Ishikawa (cell line): ENCODE measurements at regions not wholly inside any gene's neighbourhood (a gene's known extent, or its start where the extent isn't known, plus 50 kb on each side); places are given as distances from the start of the nearest gene placed in this dataset.

Experiments used
- CEBPB ChIP-seq: IDR thresholded peaks from 2 replicates; pipeline ENCODE4 v1.6.1; 2012
- CREB1 ChIP-seq: IDR thresholded peaks from 2 replicates; pipeline ENCODE4 v1.6.1; 2012; ENCODE audit warnings: low read depth
- EGR1 ChIP-seq: IDR thresholded peaks from 2 replicates; pipeline ENCODE4 v1.6.1; 2012
- EP300 ChIP-seq: IDR thresholded peaks from 2 replicates; pipeline ENCODE4 v1.6.1; 2012; ENCODE audit warnings: borderline replicate concordance
- FOXM1 ChIP-seq: IDR thresholded peaks from 2 replicates; pipeline ENCODE4 v1.6.1; 2012; ENCODE audit warnings: low read depth, borderline replicate concordance
- NFIC ChIP-seq: IDR thresholded peaks from 2 replicates; pipeline ENCODE4 v1.6.1; 2012
- RAD21 ChIP-seq: IDR thresholded peaks from 2 replicates; pipeline ENCODE4 v1.6.1; 2012; ENCODE audit warnings: low read depth
- REST ChIP-seq: IDR thresholded peaks from 2 replicates; pipeline ENCODE4 v1.6.1; 2012; ENCODE audit warnings: low read depth, mild to moderate bottlenecking
- TAF1 ChIP-seq: IDR thresholded peaks from 2 replicates; pipeline ENCODE4 v1.6.1; 2012; ENCODE audit warnings: low read depth, mild to moderate bottlenecking
- TCF12 ChIP-seq: IDR thresholded peaks from 2 replicates; pipeline ENCODE4 v1.6.1; 2012; ENCODE audit warnings: low read depth
- TEAD4 ChIP-seq: IDR thresholded peaks from 2 replicates; pipeline ENCODE4 v1.6.1; 2012
- USF1 ChIP-seq: IDR thresholded peaks from 2 replicates; pipeline ENCODE4 v1.6.1; 2012
- YY1 ChIP-seq: IDR thresholded peaks from 2 replicates; pipeline ENCODE4 v1.6.1; 2012; ENCODE audit warnings: low read depth
- ZBTB7A ChIP-seq: IDR thresholded peaks from 2 replicates; pipeline ENCODE4 v1.6.1; 2012; ENCODE audit warnings: low read depth
- TF ChIP-seq, protein P1 (sequence below): IDR thresholded peaks from 2 replicates; pipeline ENCODE4 v1.6.1; 2012

- no peak for TF ChIP-seq EGR1
- no peak for TF ChIP-seq CEBPB
- TF ChIP-seq YY1, result no peak
- TF ChIP-seq CREB1, result no peak
- no peak for TF ChIP-seq EP300
- TF ChIP-seq RAD21, result no peak
- TF ChIP-seq NFIC, result no peak
- no peak for TF ChIP-seq ZBTB7A
- TF ChIP-seq TEAD4, result no peak
- no peak for TF ChIP-seq TCF12
- no peak for TF ChIP-seq REST
- TF ChIP-seq FOXM1, result no peak
- TF ChIP-seq, protein P1, sequence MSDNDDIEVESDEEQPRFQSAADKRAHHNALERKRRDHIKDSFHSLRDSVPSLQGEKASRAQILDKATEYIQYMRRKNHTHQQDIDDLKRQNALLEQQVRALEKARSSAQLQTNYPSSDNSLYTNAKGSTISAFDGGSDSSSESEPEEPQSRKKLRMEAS, result no peak
- no peak for TF ChIP-seq TAF1
- TF ChIP-seq USF1, result no peak
Observed at GRCh38 chr18:64405161-64405560, 256.3 kb upstream of the LINC00305 start.

- TF ChIP-seq TAF1 (no peak), FOXM1 (no peak), RAD21 (no peak), ZBTB7A (no peak), CEBPB (no peak), TEAD4 (no peak), EGR1 (no peak), REST (no peak)
Observed at GRCh38 chr18:64403784-64404503, 255.1 kb upstream of the LINC00305 start.

DNA sequence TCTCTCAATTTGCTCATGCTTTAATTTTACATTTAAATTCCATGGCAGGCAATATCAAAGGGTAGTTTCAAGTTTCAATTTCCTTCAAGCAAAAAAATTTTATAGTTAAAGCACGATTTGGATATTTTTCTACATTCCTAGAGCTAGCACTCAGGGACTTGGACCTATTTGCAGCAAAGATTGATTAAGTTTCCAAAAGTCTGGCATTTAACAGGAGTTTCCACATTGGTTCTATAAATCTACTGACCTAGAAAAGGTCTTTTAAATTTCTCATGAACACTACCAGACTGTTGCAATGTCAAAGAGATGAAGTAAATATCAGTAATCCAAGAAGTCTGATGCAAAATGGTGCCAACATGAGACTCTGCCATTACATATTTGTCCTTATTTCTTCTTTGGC lies 253.7 kb upstream of the LINC00305 start:
- TF ChIP-seq, protein P1, result no peak
- TF ChIP-seq FOXM1, result no peak
- TF ChIP-seq CEBPB, result no peak
- TF ChIP-seq REST, result no peak
- no peak for TF ChIP-seq TCF12
- TF ChIP-seq TEAD4, result no peak
- no peak for TF ChIP-seq USF1
- no peak for TF ChIP-seq YY1
- no peak for TF ChIP-seq EGR1
- no peak for TF ChIP-seq TAF1
- no peak for TF ChIP-seq CREB1
- TF ChIP-seq EP300, result no peak
- no peak for TF ChIP-seq ZBTB7A
- no peak for TF ChIP-seq RAD21
- TF ChIP-seq NFIC, result no peak

- TF ChIP-seq RAD21 (no peak), TAF1 (no peak), ZBTB7A (no peak), USF1 (no peak), CREB1 (no peak), TEAD4 (no peak), EP300 (no peak), EGR1 (no peak), CEBPB (no peak), YY1 (no peak), FOXM1 (no peak)
- TF ChIP-seq, protein P1, result no peak
Observed at GRCh38 chr18:64401268-64402060, 252.6 kb upstream of the LINC00305 start.
